G401.6 (cell line): ENCODE measurements at regions not wholly inside any gene's neighbourhood (a gene's known extent, or its start where the extent isn't known, plus 50 kb on each side); places are given as distances from the start of the nearest gene placed in this dataset.

Source experiments
- FAIRE-seq: peaks from 2 replicates; lab custom pipeline; 2012; peaks lifted over from hg19 to GRCh38; lab: Jason Lieb, UNC

DNA sequence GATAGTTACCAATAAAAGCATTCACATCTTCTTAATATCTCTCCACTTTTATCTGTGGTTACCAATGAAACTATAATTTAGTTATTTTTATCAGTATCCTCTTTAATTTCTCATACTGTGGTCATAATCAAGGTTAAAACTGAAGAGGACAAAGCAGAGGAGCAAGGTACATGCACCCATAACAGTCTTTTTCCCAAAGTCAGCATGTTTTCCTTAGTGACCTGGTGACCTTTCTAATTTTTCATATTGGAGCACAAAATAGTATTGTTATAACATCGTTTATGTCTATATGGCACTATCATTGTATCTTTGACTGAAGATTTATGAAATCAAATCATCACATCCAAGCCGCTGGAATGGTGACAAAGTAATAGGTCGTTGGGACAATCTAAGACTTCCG is 51.5 kb upstream of the CHORDC1 start:
- no peak for FAIRE-seq
